ENCODE measurements at regions not wholly inside any gene's neighbourhood (a gene's known extent, or its start where the extent isn't known, plus 50 kb on each side); places are given as distances from the start of the nearest gene placed in this dataset.

DNA sequence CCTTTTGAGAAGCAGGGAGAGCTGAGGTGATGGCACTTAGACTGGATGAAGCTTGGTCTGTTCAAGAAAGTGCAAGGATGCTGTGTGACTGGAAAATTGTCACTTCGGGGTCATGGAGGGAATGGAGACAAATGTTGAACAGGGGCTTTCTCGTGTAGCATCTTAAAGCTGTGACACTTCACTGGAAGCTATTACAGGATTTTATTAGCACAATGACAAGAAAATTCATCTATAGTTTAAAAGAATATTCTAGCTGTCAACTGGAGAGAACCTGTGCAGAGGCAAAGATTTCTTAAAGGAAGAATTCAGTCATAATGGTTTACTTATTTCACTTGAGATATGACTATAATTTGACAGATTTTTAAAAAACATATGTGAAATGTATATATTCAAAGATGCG is 963.9 kb upstream of the ZEB2 start:
- Histone ChIP-seq H3K36me3 (ENCODE audit: control insufficient read depth in 3 of 3, insufficient read depth in 2 of 3, low read depth in 1 of 3, low read length in 3 of 3) (no peaks in the 10 kb centered on the region), H3K27me3 (ENCODE audit: control insufficient read depth in 3 of 3, insufficient read depth in 3 of 3, low read length in 3 of 3) (no peaks in the 10 kb centered on the region), H3K4me1 (ENCODE audit: control insufficient read depth in 3 of 3, insufficient read depth in 2 of 3, low read depth in 1 of 3, low read length in 2 of 3) (no peaks in the 10 kb centered on the region), H3K9me3 (ENCODE audit: control insufficient read depth in 2 of 2, insufficient read depth in 1 of 2, low read depth in 1 of 2, low read length in 1 of 2) (no peaks in the 10 kb centered on the region), H3K27ac (ENCODE audit: low read depth in 1 of 3, low read length in 2 of 3) (no peak overlapping the region), H3K4me3 (ENCODE audit: low read depth in 1 of 3, low read length in 3 of 3) (no peak overlapping the region)
- DNase-seq = no peak
- FAIRE-seq = no peak
- WGBS, 3 donors = 65 to 91% (median 73%) methylated on average over 3 of the region's 3 CpGs

- Histone ChIP-seq H3K4me3 (ENCODE audit: low read depth in 1 of 3, low read length in 3 of 3) (no peak overlapping the region), H3K4me1 (ENCODE audit: control insufficient read depth in 3 of 3, insufficient read depth in 2 of 3, low read depth in 1 of 3, low read length in 2 of 3) (no peaks in the 10 kb centered on the region), H3K27ac (ENCODE audit: low read depth in 1 of 3, low read length in 2 of 3) (no peak overlapping the region), H3K27me3 (ENCODE audit: control insufficient read depth in 3 of 3, insufficient read depth in 3 of 3, low read length in 3 of 3) (no peaks in the 10 kb centered on the region), H3K9me3 (ENCODE audit: control insufficient read depth in 2 of 2, insufficient read depth in 1 of 2, low read depth in 1 of 2, low read length in 1 of 2) (peaks cover 0 to 3% of the 10 kb centered on the region in 2 donors), H3K36me3 (ENCODE audit: control insufficient read depth in 3 of 3, insufficient read depth in 2 of 3, low read depth in 1 of 3, low read length in 3 of 3) (no peaks in the 10 kb centered on the region)
- no peak for DNase-seq
- no peak for FAIRE-seq
These were observed 961.5 kb upstream of the ZEB2 start for GRCh38 chr2:145481334-145481922.

GRCh38 chr2:145464866-145465265 is 944.9 kb upstream of the ZEB2 start:
- no peak for FAIRE-seq
- no peak for DNase-seq
- no peaks in the 10 kb centered on the region for H3K4me1 ChIP-seq (ENCODE audit: control insufficient read depth in 3 of 3, insufficient read depth in 2 of 3, low read depth in 1 of 3, low read length in 2 of 3)
- 66 to 67% (median 67%) methylated on average over 3 of the region's 3 CpGs for WGBS, 3 donors
- no peak overlapping the region for H3K4me3 ChIP-seq (ENCODE audit: low read depth in 1 of 3, low read length in 3 of 3)
- no peaks in the 10 kb centered on the region for H3K36me3 ChIP-seq (ENCODE audit: control insufficient read depth in 3 of 3, insufficient read depth in 2 of 3, low read depth in 1 of 3, low read length in 3 of 3)
- no peaks in the 10 kb centered on the region for H3K9me3 ChIP-seq (ENCODE audit: control insufficient read depth in 2 of 2, insufficient read depth in 1 of 2, low read depth in 1 of 2, low read length in 1 of 2)
- no peak overlapping the region for H3K27ac ChIP-seq (ENCODE audit: low read depth in 1 of 3, low read length in 2 of 3)
- no peaks in the 10 kb centered on the region for H3K27me3 ChIP-seq (ENCODE audit: control insufficient read depth in 3 of 3, insufficient read depth in 3 of 3, low read length in 3 of 3)

DNA sequence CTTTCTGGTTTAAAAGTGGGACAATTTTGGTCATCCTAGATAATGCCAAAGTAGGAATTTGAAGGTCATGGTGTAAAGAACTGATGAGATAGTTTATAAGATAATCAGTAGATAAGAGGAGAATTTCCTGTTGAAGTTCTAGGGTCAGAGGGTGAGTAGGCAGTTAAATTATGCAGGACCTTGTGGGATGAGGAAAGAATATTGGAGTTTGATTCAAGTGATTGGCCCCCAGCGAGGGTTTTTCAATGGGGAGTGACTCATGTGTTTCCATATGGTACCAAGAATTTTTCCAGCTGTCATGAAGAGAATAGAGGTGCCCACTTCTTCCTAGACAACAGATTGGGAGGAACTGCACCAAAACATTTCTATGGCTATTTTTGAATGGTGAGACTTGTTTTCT is 940.2 kb upstream of the ZEB2 start:
- FAIRE-seq = no peak
- H3K27me3 ChIP-seq (ENCODE audit: control insufficient read depth in 3 of 3, insufficient read depth in 3 of 3, low read length in 3 of 3) = no peaks in the 10 kb centered on the region
- H3K36me3 ChIP-seq (ENCODE audit: control insufficient read depth in 3 of 3, insufficient read depth in 2 of 3, low read depth in 1 of 3, low read length in 3 of 3) = no peaks in the 10 kb centered on the region
- H3K4me3 ChIP-seq (ENCODE audit: low read depth in 1 of 3, low read length in 3 of 3) = no peak overlapping the region
- H3K27ac ChIP-seq (ENCODE audit: low read depth in 1 of 3, low read length in 2 of 3) = no peak overlapping the region
- DNase-seq = no peak
- WGBS, 3 donors = 36 to 64% (median 50%) methylated on average over 1 of the region's 1 CpG
- no peaks in the 10 kb centered on the region for H3K4me1 ChIP-seq (ENCODE audit: control insufficient read depth in 3 of 3, insufficient read depth in 2 of 3, low read depth in 1 of 3, low read length in 2 of 3)
- no peaks in the 10 kb centered on the region for H3K9me3 ChIP-seq (ENCODE audit: control insufficient read depth in 2 of 2, insufficient read depth in 1 of 2, low read depth in 1 of 2, low read length in 1 of 2)

- H3K9me3 ChIP-seq (ENCODE audit: control insufficient read depth in 2 of 2, insufficient read depth in 1 of 2, low read depth in 1 of 2, low read length in 1 of 2) = no peaks in the 10 kb centered on the region
- no peaks in the 10 kb centered on the region for H3K36me3 ChIP-seq (ENCODE audit: control insufficient read depth in 3 of 3, insufficient read depth in 2 of 3, low read depth in 1 of 3, low read length in 3 of 3)
- FAIRE-seq (no peak), DNase-seq (peak; percentile 2 to 31)
- H3K4me1 ChIP-seq (ENCODE audit: control insufficient read depth in 3 of 3, insufficient read depth in 2 of 3, low read depth in 1 of 3, low read length in 2 of 3) = no peaks in the 10 kb centered on the region
- no peaks in the 10 kb centered on the region for H3K27me3 ChIP-seq (ENCODE audit: control insufficient read depth in 3 of 3, insufficient read depth in 3 of 3, low read length in 3 of 3)
- no peak overlapping the region for H3K27ac ChIP-seq (ENCODE audit: low read depth in 1 of 3, low read length in 2 of 3)
- WGBS, 3 donors = 11 to 62% (median 40%) methylated on average over 9 of the region's 9 CpGs
- no peak overlapping the region for H3K4me3 ChIP-seq (ENCODE audit: low read depth in 1 of 3, low read length in 3 of 3)
These were observed 911.4 kb upstream of the ZEB2 start for GRCh38 chr2:145431181-145431951.

- H3K9me3 ChIP-seq (ENCODE audit: control insufficient read depth in 2 of 2, insufficient read depth in 1 of 2, low read depth in 1 of 2, low read length in 1 of 2) = peaks cover 0 to 8% of the 10 kb centered on the region in 2 donors
- no peaks in the 10 kb centered on the region for H3K27me3 ChIP-seq (ENCODE audit: control insufficient read depth in 3 of 3, insufficient read depth in 3 of 3, low read length in 3 of 3)
- H3K27ac ChIP-seq (ENCODE audit: low read depth in 1 of 3, low read length in 2 of 3) = no peak overlapping the region
- H3K36me3 ChIP-seq (ENCODE audit: control insufficient read depth in 3 of 3, insufficient read depth in 2 of 3, low read depth in 1 of 3, low read length in 3 of 3) = no peaks in the 10 kb centered on the region
- no peak overlapping the region for H3K4me3 ChIP-seq (ENCODE audit: low read depth in 1 of 3, low read length in 3 of 3)
- DNase-seq (no peak), FAIRE-seq (no peak)
- 89 to 93% (median 93%) methylated on average over 1 of the region's 1 CpG for WGBS, 3 donors
- H3K4me1 ChIP-seq (ENCODE audit: control insufficient read depth in 3 of 3, insufficient read depth in 2 of 3, low read depth in 1 of 3, low read length in 2 of 3) = no peaks in the 10 kb centered on the region
These were observed 903.9 kb upstream of the ZEB2 start for GRCh38 chr2:145423809-145424208.

GRCh38 chr2:145422576-145422975 is 902.7 kb upstream of the ZEB2 start:
- 81 to 95% (median 86%) methylated on average over 1 of the region's 1 CpG for WGBS, 3 donors
- H3K27me3 ChIP-seq (ENCODE audit: control insufficient read depth in 3 of 3, insufficient read depth in 3 of 3, low read length in 3 of 3) = no peaks in the 10 kb centered on the region
- H3K36me3 ChIP-seq (ENCODE audit: control insufficient read depth in 3 of 3, insufficient read depth in 2 of 3, low read depth in 1 of 3, low read length in 3 of 3) = no peaks in the 10 kb centered on the region
- no peak overlapping the region for H3K27ac ChIP-seq (ENCODE audit: low read depth in 1 of 3, low read length in 2 of 3)
- no peak for FAIRE-seq
- no peak overlapping the region for H3K4me3 ChIP-seq (ENCODE audit: low read depth in 1 of 3, low read length in 3 of 3)
- peaks cover 0 to 8% of the 10 kb centered on the region in 2 donors for H3K9me3 ChIP-seq (ENCODE audit: control insufficient read depth in 2 of 2, insufficient read depth in 1 of 2, low read depth in 1 of 2, low read length in 1 of 2)
- DNase-seq = no peak
- H3K4me1 ChIP-seq (ENCODE audit: control insufficient read depth in 3 of 3, insufficient read depth in 2 of 3, low read depth in 1 of 3, low read length in 2 of 3) = no peaks in the 10 kb centered on the region

GRCh38 chr2:145421841-145422240 is 901.9 kb upstream of the ZEB2 start:
- Histone ChIP-seq H3K9me3 (ENCODE audit: control insufficient read depth in 2 of 2, insufficient read depth in 1 of 2, low read depth in 1 of 2, low read length in 1 of 2) (peaks cover 0 to 8% of the 10 kb centered on the region in 2 donors), H3K36me3 (ENCODE audit: control insufficient read depth in 3 of 3, insufficient read depth in 2 of 3, low read depth in 1 of 3, low read length in 3 of 3) (no peaks in the 10 kb centered on the region), H3K27ac (ENCODE audit: low read depth in 1 of 3, low read length in 2 of 3) (no peak overlapping the region), H3K4me3 (ENCODE audit: low read depth in 1 of 3, low read length in 3 of 3) (no peak overlapping the region), H3K27me3 (ENCODE audit: control insufficient read depth in 3 of 3, insufficient read depth in 3 of 3, low read length in 3 of 3) (no peaks in the 10 kb centered on the region), H3K4me1 (ENCODE audit: control insufficient read depth in 3 of 3, insufficient read depth in 2 of 3, low read depth in 1 of 3, low read length in 2 of 3) (no peaks in the 10 kb centered on the region)
- DNase-seq = no peak
- WGBS, 3 donors = 71 to 85% (median 80%) methylated on average over 1 of the region's 1 CpG
- FAIRE-seq = no peak

DNA sequence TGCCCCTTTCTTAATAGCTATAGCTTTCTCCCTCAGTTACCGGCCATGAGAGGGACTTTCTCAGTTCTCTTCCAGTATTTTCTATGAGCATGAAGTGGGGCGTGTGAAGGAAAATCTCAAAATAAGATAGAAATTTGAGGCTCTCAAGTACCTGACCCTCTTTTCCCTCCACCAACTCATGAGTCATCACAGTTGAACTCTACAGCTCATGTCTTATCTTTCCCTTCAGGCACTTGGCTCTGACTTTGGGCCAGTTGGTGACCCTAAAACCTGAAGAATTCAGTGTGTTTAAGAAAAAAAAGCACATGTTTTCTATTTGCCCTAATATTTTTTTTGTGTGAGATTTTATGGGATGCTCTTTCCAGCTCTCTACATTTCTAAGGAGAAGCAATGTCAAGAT is 896.7 kb upstream of the ZEB2 start:
- Histone ChIP-seq H3K4me1 (ENCODE audit: control insufficient read depth in 3 of 3, insufficient read depth in 2 of 3, low read depth in 1 of 3, low read length in 2 of 3) (no peaks in the 10 kb centered on the region), H3K27me3 (ENCODE audit: control insufficient read depth in 3 of 3, insufficient read depth in 3 of 3, low read length in 3 of 3) (no peaks in the 10 kb centered on the region), H3K36me3 (ENCODE audit: control insufficient read depth in 3 of 3, insufficient read depth in 2 of 3, low read depth in 1 of 3, low read length in 3 of 3) (no peaks in the 10 kb centered on the region), H3K4me3 (ENCODE audit: low read depth in 1 of 3, low read length in 3 of 3) (no peak overlapping the region), H3K9me3 (ENCODE audit: control insufficient read depth in 2 of 2, insufficient read depth in 1 of 2, low read depth in 1 of 2, low read length in 1 of 2) (peaks cover 0 to 4% of the 10 kb centered on the region in 2 donors), H3K27ac (ENCODE audit: low read depth in 1 of 3, low read length in 2 of 3) (no peak overlapping the region)
- WGBS, 3 donors = 87 to 98% (median 90%) methylated on average over 2 of the region's 2 CpGs
- DNase-seq (no peak), FAIRE-seq (no peak)
